OCI-LY7 (cell line): ENCODE measurements at regions not wholly inside any gene's neighbourhood (a gene's known extent, or its start where the extent isn't known, plus 50 kb on each side); places are given as distances from the start of the nearest gene placed in this dataset.

Experiments used
- BruUV-seq: library from RNA; stranded (reverse); fragments of 400-500 nt; replicated peaks from 2 replicates; lab custom pipeline; 2021; lab: Mats Ljungman, UMichigan
- CTCF ChIA-PET: fragments of 300-600 bp; sonication (Branson Sonifier 250); formaldehyde crosslinking; loops from one replicate; lab custom pipeline; 2022; ENCODE audit warnings: antibody characterized with exemption; ENCODE audit not compliant: unreplicated experiment; lab: Charles Lee
- POLR2A ChIA-PET: fragments of 300-600 bp; sonication (Branson Sonifier 250); formaldehyde crosslinking; loops from one replicate; lab custom pipeline; 2022; ENCODE audit warnings: antibody characterized with exemption; lab: Charles Lee
- DNase-seq: peaks from one replicate; pipeline ENCODE4 v3.0.0-alpha.2; 2015; ENCODE audit warnings: low spot score
- H2AFZ ChIP-seq: fragments of 200-600 bp; sonication (generic), shearing (Covaris generic); 2 replicates; pipeline ENCODE4 v1.6.1; 2014; ENCODE audit warnings: mild to moderate bottlenecking, antibody characterized with exemption, low read length, moderate library complexity
- H3K27ac ChIP-seq: fragments of 200-600 bp; sonication (generic); 2 replicates; pipeline ENCODE4 v1.5.1; 2014; ENCODE audit warnings: mixed run types, low read depth, mild to moderate bottlenecking, moderate library complexity, low read length, inconsistent platforms; ENCODE audit not compliant: poor library complexity, severe bottlenecking
- H3K36me3 ChIP-seq: fragments of 200-600 bp; sonication (generic); 2 replicates; pipeline ENCODE4 v1.6.1; 2014; ENCODE audit warnings: mild to moderate bottlenecking, antibody characterized with exemption, low read length, moderate library complexity, mixed read lengths; ENCODE audit not compliant: insufficient read depth
- H3K4me1 ChIP-seq: fragments of 200-600 bp; sonication (generic); 2 replicates; pipeline ENCODE4 v1.5.1; 2014; ENCODE audit warnings: mild to moderate bottlenecking, low read length; ENCODE audit not compliant: insufficient read depth, poor library complexity, severe bottlenecking
- H3K4me2 ChIP-seq: fragments of 200-600 bp; sonication (generic); 2 replicates; pipeline ENCODE4 v1.6.1; 2014; ENCODE audit warnings: mild to moderate bottlenecking, low read length
- H3K4me3 ChIP-seq: fragments of 200-600 bp; sonication (generic); 2 replicates; pipeline ENCODE4 v1.5.1; 2014; ENCODE audit warnings: mild to moderate bottlenecking, low read depth, low read length; ENCODE audit not compliant: poor library complexity, severe bottlenecking
- H3K79me2 ChIP-seq: fragments of 200-600 bp; sonication (generic); 2 replicates; pipeline ENCODE4 v1.6.1; 2016; ENCODE audit warnings: low read depth, mild to moderate bottlenecking, low read length, moderate library complexity, mixed read lengths; ENCODE audit not compliant: insufficient read depth
- H3K9me2 ChIP-seq: fragments of 200-600 bp; sonication (generic); 2 replicates; pipeline ENCODE4 v1.6.1; 2016; ENCODE audit warnings: mild to moderate bottlenecking, low read length, mixed read lengths; ENCODE audit not compliant: insufficient read depth
- H3K9me3 ChIP-seq: fragments of 200-600 bp; sonication (generic); 2 replicates; pipeline ENCODE4 v1.6.1; 2014; ENCODE audit warnings: mild to moderate bottlenecking, mixed run types, low read length, mixed read lengths
- H4K20me1 ChIP-seq: fragments of 200-600 bp; sonication (generic); 2 replicates; pipeline ENCODE4 v1.6.1; 2014; ENCODE audit warnings: mild to moderate bottlenecking, antibody characterized with exemption, low read length, moderate library complexity, mixed read lengths; ENCODE audit not compliant: insufficient read depth
- CTCF ChIP-seq: fragments of 200-600 bp; sonication (generic); conservative IDR thresholded peaks from 2 replicates; pipeline ENCODE4 v1.5.1; 2014; ENCODE audit warnings: mild to moderate bottlenecking, antibody characterized with exemption, low read length, moderate library complexity, mixed read lengths
- EZH2phosphoT487 ChIP-seq: fragments of 200-600 bp; sonication (generic); IDR thresholded peaks from 2 replicates; pipeline ENCODE4 v1.6.1; 2018; ENCODE audit warnings: low read depth, borderline replicate concordance, mild to moderate bottlenecking, mixed run types, antibody characterized with exemption, low read length, moderate library complexity, mixed read lengths
- intact Hi-C: fragments of 100-400 bp; cut with micrococcal nuclease; formaldehyde crosslinking; loops from one replicate; pipeline ENCODE4 v1.10.0; 2022; ENCODE audit not compliant: unreplicated experiment

DNA sequence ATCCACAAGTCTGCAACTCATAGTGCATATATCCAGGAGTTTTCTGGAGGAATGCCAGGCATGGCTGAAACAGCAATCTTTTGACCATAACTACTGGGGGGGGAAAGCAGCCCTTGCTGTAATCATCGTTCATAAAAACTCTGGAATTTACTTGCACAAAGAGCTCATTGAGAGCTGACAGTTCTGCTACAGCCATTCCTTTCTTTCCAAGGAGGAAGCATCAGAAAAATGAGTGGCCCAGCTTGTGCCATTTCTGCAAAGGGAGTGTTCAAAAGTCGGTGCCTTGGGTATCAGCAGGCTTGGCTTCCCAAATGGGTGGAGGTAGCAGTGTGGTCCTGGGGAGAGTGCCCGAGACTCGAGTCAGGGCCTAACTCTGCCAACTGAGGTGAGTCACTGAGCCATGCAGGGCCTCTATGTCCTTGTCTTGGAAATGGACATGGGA, 101.5 kb downstream of the GCNT1 start:
- Histone ChIP-seq H3K4me2 (no peak overlapping the region), H3K4me3 (no peak overlapping the region), H3K9me3 (0 out of 2 replicates have a peak, but pooled peaks cover 17% of the 10 kb centered on the region), H2AFZ (peak overlapping the region; percentile 63; the same call in 1 of the 2 replicates), H3K36me3 (peaks cover 4% of the 10 kb centered on the region; the same call in 1 of the 2 replicates), H3K9me2 (no peaks in the 10 kb centered on the region), H3K27ac (no peak overlapping the region), H4K20me1 (no peaks in the 10 kb centered on the region), H3K79me2 (no peaks in the 10 kb centered on the region), H3K4me1 (peaks cover 32% of the 10 kb centered on the region)
- ChIA-PET POLR2A (interaction anchor here (0.5 to 1.2 kb wide), 10 partner anchors 16 to 1365 kb away, joined by 3 to 5 read pairs (median 3); no protein-coding TSS in a partner anchor), CTCF (no interaction called here)
- TF ChIP-seq CTCF (no peak), EZH2phosphoT487 (no peak)
- no TSS peak for BruUV-seq
- DNase-seq, result no peak
- intact Hi-C loops, result loop anchor here (5.0 kb wide), 3 partner anchors 97 to 148 kb away; no protein-coding TSS in a partner anchor

GRCh38 chr9:76561050-76561713, 102.2 kb downstream of the GCNT1 start:
- no peaks in the 10 kb centered on the region for H3K9me2 ChIP-seq
- CTCF ChIA-PET, result no interaction called here
- peak overlapping the region; percentile 63; the same call in 1 of the 2 replicates for H2AFZ ChIP-seq
- no peaks in the 10 kb centered on the region for H4K20me1 ChIP-seq
- H3K4me3 ChIP-seq, result no peak overlapping the region
- no TSS peak for BruUV-seq
- H3K4me2 ChIP-seq, result peak overlapping the region; percentile 63
- H3K4me1 ChIP-seq, result peaks cover 32% of the 10 kb centered on the region
- POLR2A ChIA-PET, result interaction anchor here (0.5 to 2.6 kb wide), 11 partner anchors 10 to 211 kb away, joined by 3 to 20 read pairs (median 4); no protein-coding TSS in a partner anchor
- no peaks in the 10 kb centered on the region for H3K79me2 ChIP-seq
- DNase-seq, result no peak
- 0 out of 2 replicates have a peak, but pooled peaks cover 17% of the 10 kb centered on the region for H3K9me3 ChIP-seq
- peak overlapping the region; percentile 49 for H3K27ac ChIP-seq
- peaks cover 4% of the 10 kb centered on the region; the same call in 1 of the 2 replicates for H3K36me3 ChIP-seq
- TF ChIP-seq EZH2phosphoT487 (no peak), CTCF (no peak)
- intact Hi-C loops, result loop anchor here (5.0 kb wide), 3 partner anchors 96 to 149 kb away; no protein-coding TSS in a partner anchor
